Activated T-cell treated with anti-CD3 and anti-CD28 coated beads, Interleukin-2, amount 50 U/mL, for 4 hours (primary cell): ENCODE measurements at regions not wholly inside any gene's neighbourhood (a gene's known extent, or its start where the extent isn't known, plus 50 kb on each side); places are given as distances from the start of the nearest gene placed in this dataset.
"Not testable (repeated sequence)": the region's sequence is repeated elsewhere in the genome, so short reads cannot be mapped to it uniquely, and the experiment has no call there.

Experiments used
- ATAC-seq, 2 donors: fragments of 200-7000 bp; cut with Tn5 transposase; one replicate each; pipeline ENCODE4 v1.10.0; 2021
- DNase-seq: peaks from one replicate; pipeline ENCODE4 v3.0.0-alpha.2; 2020
- H3K27me3 Mint-ChIP-seq: one replicate; pipeline ENCODE4 v1.8.0; 2021; ENCODE audit warnings: low read depth, mixed read lengths
- H3K36me3 Mint-ChIP-seq: one replicate; pipeline ENCODE4 v1.8.0; 2022; ENCODE audit warnings: mixed read lengths; ENCODE audit not compliant: insufficient read depth
- H3K4me1 Mint-ChIP-seq: one replicate; pipeline ENCODE4 v1.8.0; 2021; ENCODE audit warnings: low read depth, mixed read lengths
- H3K4me3 Mint-ChIP-seq: one replicate; pipeline ENCODE4 v1.8.0; 2021; ENCODE audit warnings: mild to moderate bottlenecking, moderate library complexity, mixed read lengths
- H3K9me3 Mint-ChIP-seq: one replicate; pipeline ENCODE4 v1.8.0; 2021; ENCODE audit warnings: mixed read lengths

- H3K4me3 Mint-ChIP-seq = no peak overlapping the region
- H3K4me1 Mint-ChIP-seq = no peaks in the 10 kb centered on the region
- no peaks in the 10 kb centered on the region for H3K27me3 Mint-ChIP-seq
- no peaks in the 10 kb centered on the region for H3K36me3 Mint-ChIP-seq
- no peak for DNase-seq
- ATAC-seq = no peak
- no peaks in the 10 kb centered on the region for H3K9me3 Mint-ChIP-seq
These were observed 788.4 kb upstream of the TMEFF2 start for GRCh38 chr2:192983173-192983572.

GRCh38 chr2:192978395-192978794 is 783.7 kb upstream of the TMEFF2 start:
- Mint-ChIP-seq H3K9me3 (no peaks in the 10 kb centered on the region), H3K4me3 (no peak overlapping the region), H3K36me3 (no peaks in the 10 kb centered on the region), H3K4me1 (no peaks in the 10 kb centered on the region), H3K27me3 (no peaks in the 10 kb centered on the region)
- DNase-seq (no peak), ATAC-seq (no peak)

GRCh38 chr2:192971981-192972380 is 777.2 kb upstream of the TMEFF2 start:
- no peaks in the 10 kb centered on the region for H3K36me3 Mint-ChIP-seq
- H3K4me1 Mint-ChIP-seq = no peaks in the 10 kb centered on the region
- ATAC-seq = no peak
- no peaks in the 10 kb centered on the region for H3K27me3 Mint-ChIP-seq
- no peaks in the 10 kb centered on the region for H3K9me3 Mint-ChIP-seq
- no peak for DNase-seq
- no peak overlapping the region for H3K4me3 Mint-ChIP-seq

- DNase-seq = no peak
- Mint-ChIP-seq H3K36me3 (no peaks in the 10 kb centered on the region), H3K27me3 (no peaks in the 10 kb centered on the region), H3K9me3 (no peaks in the 10 kb centered on the region), H3K4me1 (no peaks in the 10 kb centered on the region), H3K4me3 (no peak overlapping the region)
- ATAC-seq = no peak
These were observed 774.3 kb upstream of the TMEFF2 start for GRCh38 chr2:192969055-192969454.

GRCh38 chr2:192960945-192961344 is 766.2 kb upstream of the TMEFF2 start:
- Mint-ChIP-seq H3K9me3 (no peaks in the 10 kb centered on the region), H3K4me1 (no peaks in the 10 kb centered on the region), H3K27me3 (no peaks in the 10 kb centered on the region), H3K36me3 (no peaks in the 10 kb centered on the region), H3K4me3 (no peak overlapping the region)
- no peak for ATAC-seq
- no peak for DNase-seq

GRCh38 chr2:192958615-192959014 is 763.9 kb upstream of the TMEFF2 start:
- not testable (repeated sequence) for H3K4me1 Mint-ChIP-seq, DNase-seq, H3K27me3 Mint-ChIP-seq, H3K4me3 Mint-ChIP-seq, H3K36me3 Mint-ChIP-seq, H3K9me3 Mint-ChIP-seq, ATAC-seq

- ATAC-seq (no peak), DNase-seq (no peak)
- Mint-ChIP-seq H3K4me1 (no peaks in the 10 kb centered on the region), H3K36me3 (no peaks in the 10 kb centered on the region), H3K9me3 (no peaks in the 10 kb centered on the region), H3K27me3 (no peaks in the 10 kb centered on the region), H3K4me3 (no peak overlapping the region)
These were observed 762.7 kb upstream of the TMEFF2 start for GRCh38 chr2:192957425-192957824.

GRCh38 chr2:192953116-192953515 is 758.4 kb upstream of the TMEFF2 start:
- no peak for DNase-seq
- Mint-ChIP-seq H3K36me3 (no peaks in the 10 kb centered on the region), H3K9me3 (no peaks in the 10 kb centered on the region), H3K4me3 (no peak overlapping the region), H3K4me1 (no peaks in the 10 kb centered on the region), H3K27me3 (no peaks in the 10 kb centered on the region)
- ATAC-seq = no peak

GRCh38 chr2:192952245-192952644 is 757.5 kb upstream of the TMEFF2 start:
- Mint-ChIP-seq H3K27me3 (no peaks in the 10 kb centered on the region), H3K4me1 (no peaks in the 10 kb centered on the region), H3K9me3 (peaks cover under 1% of the 10 kb centered on the region), H3K36me3 (no peaks in the 10 kb centered on the region), H3K4me3 (no peak overlapping the region)
- DNase-seq (no peak), ATAC-seq (no peak)

- ATAC-seq (no peak), DNase-seq (no peak)
- Mint-ChIP-seq H3K36me3 (no peaks in the 10 kb centered on the region), H3K4me3 (no peak overlapping the region), H3K4me1 (no peaks in the 10 kb centered on the region), H3K9me3 (peaks cover 3% of the 10 kb centered on the region), H3K27me3 (no peaks in the 10 kb centered on the region)
These were observed 753.6 kb upstream of the TMEFF2 start for GRCh38 chr2:192948316-192948715.

GRCh38 chr2:192947352-192947751 is 752.6 kb upstream of the TMEFF2 start:
- no peaks in the 10 kb centered on the region for H3K27me3 Mint-ChIP-seq
- ATAC-seq (no peak), DNase-seq (no peak)
- no peak overlapping the region for H3K4me3 Mint-ChIP-seq
- no peaks in the 10 kb centered on the region for H3K4me1 Mint-ChIP-seq
- H3K9me3 Mint-ChIP-seq = peaks cover 9% of the 10 kb centered on the region
- H3K36me3 Mint-ChIP-seq = no peaks in the 10 kb centered on the region

GRCh38 chr2:192940767-192941166 is 746.0 kb upstream of the TMEFF2 start:
- Mint-ChIP-seq H3K9me3 (peaks cover 19% of the 10 kb centered on the region), H3K27me3 (no peaks in the 10 kb centered on the region), H3K36me3 (no peaks in the 10 kb centered on the region), H3K4me3 (no peak overlapping the region), H3K4me1 (no peaks in the 10 kb centered on the region)
- no peak for DNase-seq
- no peak for ATAC-seq

GRCh38 chr2:192932376-192932775 is 737.6 kb upstream of the TMEFF2 start:
- H3K9me3 Mint-ChIP-seq = peaks cover 22% of the 10 kb centered on the region
- ATAC-seq = no peak

GRCh38 chr2:192921631-192922030 is 726.9 kb upstream of the TMEFF2 start:
- not testable (repeated sequence) for H3K4me3 Mint-ChIP-seq, H3K36me3 Mint-ChIP-seq, H3K4me1 Mint-ChIP-seq, ATAC-seq, H3K27me3 Mint-ChIP-seq, DNase-seq
- peaks cover 11% of the 10 kb centered on the region for H3K9me3 Mint-ChIP-seq

More at GRCh38 chr2:192932376-192932775, 737.6 kb upstream of the TMEFF2 start:
- Mint-ChIP-seq H3K27me3 (no peaks in the 10 kb centered on the region), H3K36me3 (no peaks in the 10 kb centered on the region), H3K4me1 (no peaks in the 10 kb centered on the region), H3K4me3 (no peak overlapping the region)
- DNase-seq = no peak

GRCh38 chr2:192901446-192901845 is 706.7 kb upstream of the TMEFF2 start:
- Mint-ChIP-seq H3K4me3 (no peak overlapping the region), H3K9me3 (no peaks in the 10 kb centered on the region), H3K4me1 (no peaks in the 10 kb centered on the region), H3K36me3 (no peaks in the 10 kb centered on the region), H3K27me3 (no peaks in the 10 kb centered on the region)
- ATAC-seq = no peak
- no peak for DNase-seq

GRCh38 chr2:192899466-192899865 is 704.7 kb upstream of the TMEFF2 start:
- H3K9me3 Mint-ChIP-seq = peaks cover 2% of the 10 kb centered on the region
- no peaks in the 10 kb centered on the region for H3K4me1 Mint-ChIP-seq
- H3K4me3 Mint-ChIP-seq = no peak overlapping the region
- ATAC-seq (no peak), DNase-seq (no peak)
- no peaks in the 10 kb centered on the region for H3K27me3 Mint-ChIP-seq
- H3K36me3 Mint-ChIP-seq = no peaks in the 10 kb centered on the region
